HG02763 (cell line): ENCODE measurements at regions not wholly inside any gene's neighbourhood (a gene's known extent, or its start where the extent isn't known, plus 50 kb on each side); places are given as distances from the start of the nearest gene placed in this dataset.
"Not testable (repeated sequence)": the region's sequence is repeated elsewhere in the genome, so short reads cannot be mapped to it uniquely, and the experiment has no call there.

ENCODE experiments used
- ATAC-seq: cut with Tn5 transposase; IDR thresholded peaks from one replicate; pipeline ENCODE4 v1.9.1; 2021; ENCODE audit warnings: mild to moderate bottlenecking, moderate library complexity; ENCODE audit not compliant: unreplicated experiment

DNA sequence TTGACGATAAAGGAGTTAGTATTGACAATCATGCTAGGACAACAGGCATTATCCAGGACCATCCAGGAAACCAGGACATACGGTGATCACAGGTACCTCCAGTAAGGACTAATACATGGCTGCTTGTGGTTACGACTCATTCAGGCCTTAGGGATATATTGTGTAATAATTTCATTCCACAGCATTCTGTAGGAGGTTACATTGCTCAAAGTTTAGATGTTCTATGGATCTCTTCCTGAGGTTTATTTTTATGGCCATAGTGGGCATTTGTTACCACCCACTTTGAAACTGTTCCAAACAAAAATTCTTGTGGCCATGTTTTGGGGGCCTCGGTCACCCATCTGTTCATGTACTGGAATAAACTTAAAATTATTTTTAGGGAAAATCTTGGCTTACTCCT, 431.6 kb downstream of the METTL4 start:
- ATAC-seq: no peak

DNA sequence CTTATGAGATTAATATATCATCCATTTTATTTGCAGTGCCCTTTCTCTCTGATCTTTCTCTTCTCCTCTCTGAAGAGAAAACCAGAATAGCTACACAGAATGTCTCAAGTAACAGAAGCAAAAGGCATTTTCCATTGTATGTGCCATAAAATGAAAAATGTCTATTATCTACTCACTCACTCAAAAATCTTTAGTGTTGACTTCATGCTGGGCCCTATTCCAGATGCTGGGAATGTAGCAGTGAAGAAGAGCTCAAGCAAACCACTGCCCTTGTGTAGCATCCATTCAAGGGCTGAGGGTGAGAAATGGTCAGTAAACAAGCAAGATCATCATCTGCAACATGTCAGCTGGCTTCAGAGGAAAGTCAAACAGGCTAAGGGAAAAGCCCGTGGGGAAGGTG, 427.7 kb downstream of the METTL4 start:
- ATAC-seq: no peak

DNA sequence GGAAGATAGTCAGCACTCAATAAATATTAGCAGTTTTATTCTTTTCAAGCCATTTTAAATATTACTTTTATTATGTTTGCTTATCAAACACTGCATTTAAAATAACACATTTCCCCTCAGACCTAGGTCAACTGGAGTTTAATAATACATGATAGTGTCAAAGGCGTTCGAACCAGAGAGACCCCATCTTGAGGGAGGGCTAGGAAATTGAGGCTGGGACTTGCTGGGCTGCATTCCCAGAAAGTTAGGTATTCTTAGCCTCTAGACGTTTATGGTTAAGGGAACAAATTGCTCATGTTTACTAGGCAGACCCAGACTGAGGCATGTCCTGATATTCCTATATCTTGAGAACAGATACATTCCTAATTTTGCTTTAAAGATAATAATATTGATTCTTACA, 426.5 kb downstream of the METTL4 start:
- ATAC-seq: no peak

DNA sequence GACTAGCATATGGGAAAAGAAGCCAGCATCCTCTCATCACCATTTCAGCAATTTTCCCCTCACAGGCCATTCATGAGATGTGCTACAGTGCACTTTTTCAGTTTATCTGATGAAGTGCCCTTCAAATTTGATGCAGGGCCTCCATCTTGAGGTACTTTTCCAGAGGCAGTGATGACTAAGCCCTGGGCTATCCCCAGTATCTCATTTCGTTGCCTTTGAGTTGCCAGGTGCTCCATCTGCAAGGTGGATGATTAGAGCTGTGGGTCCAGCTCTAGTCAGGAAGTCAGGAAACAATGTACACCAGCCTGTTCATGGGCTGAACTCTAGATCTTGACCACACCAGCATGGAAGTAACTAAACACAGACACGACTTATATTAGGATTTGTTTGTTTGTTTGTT, 425.2 kb downstream of the METTL4 start:
- ATAC-seq: no peak

DNA sequence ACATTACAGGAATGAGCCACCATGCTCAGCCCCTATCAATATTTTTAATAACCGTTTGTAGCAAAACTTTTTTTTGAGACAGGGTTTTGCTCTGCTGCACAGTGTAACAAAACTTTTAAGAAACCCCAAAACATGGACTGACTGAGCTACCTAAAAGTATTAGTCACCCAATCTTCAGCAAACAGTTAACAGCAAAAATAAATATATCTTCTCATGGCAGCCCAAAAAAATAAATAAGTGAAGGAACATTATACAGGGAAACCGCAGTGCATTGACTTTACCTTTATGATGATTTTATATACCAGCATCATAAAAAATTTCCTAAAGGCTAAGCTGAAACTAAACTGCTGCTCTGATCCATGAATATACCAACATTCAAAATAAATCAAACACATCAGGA, 424.6 kb downstream of the METTL4 start:
- no peak for ATAC-seq

DNA sequence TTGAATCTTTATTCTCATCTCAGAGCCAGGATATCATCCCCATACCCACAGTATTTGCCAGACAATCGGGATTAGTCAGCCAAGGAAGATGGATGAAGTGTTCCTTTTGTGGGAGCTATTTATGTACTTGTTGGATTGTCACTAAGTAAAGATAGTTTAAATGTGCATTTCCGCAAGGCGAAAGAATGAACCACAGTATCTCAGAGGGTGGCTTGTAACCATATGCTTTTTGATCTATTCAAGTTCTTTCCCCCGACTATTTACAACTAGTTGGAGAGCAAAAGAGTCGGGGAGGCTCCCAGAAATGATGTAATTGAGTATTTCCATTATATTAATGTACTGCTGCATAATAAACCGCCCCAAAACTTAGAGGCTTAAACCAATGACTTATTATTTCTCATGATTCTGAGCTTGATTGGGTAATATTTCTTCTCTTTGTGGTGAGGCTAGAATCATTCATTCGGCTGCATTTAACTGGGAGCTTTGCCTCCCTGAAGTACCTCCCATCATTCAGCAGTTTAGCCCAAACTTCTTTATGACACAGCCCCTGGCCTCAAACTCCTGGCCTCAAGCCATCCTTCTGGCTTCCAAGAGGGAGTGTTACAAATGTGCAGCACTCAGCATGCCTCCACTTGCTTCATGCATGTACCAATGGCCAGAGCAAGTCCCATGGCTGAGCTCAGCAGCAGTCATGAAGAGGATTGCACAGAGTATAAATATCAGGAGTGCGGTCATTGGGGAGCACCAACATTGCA, 423.7 kb downstream of the METTL4 start:
- ATAC-seq: no peak

DNA sequence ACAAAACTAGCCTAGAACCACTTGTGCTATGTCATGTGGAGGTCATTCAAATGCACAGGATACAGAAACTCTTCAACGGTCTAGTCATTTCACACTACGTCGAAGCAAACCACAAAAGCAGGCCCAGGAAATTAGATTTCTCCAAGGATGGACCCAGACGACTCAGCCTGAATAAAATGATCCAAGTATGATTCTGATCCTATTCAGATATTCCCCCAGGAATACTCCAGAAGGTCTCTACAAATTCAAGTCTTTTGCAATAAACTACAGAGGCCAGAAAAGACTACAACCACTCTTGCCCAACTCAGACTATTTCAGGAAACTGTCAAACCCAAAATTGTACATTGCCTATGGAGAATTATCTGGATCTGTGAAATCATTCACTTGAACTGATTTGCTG, 422.5 kb downstream of the METTL4 start:
- no peak for ATAC-seq

DNA sequence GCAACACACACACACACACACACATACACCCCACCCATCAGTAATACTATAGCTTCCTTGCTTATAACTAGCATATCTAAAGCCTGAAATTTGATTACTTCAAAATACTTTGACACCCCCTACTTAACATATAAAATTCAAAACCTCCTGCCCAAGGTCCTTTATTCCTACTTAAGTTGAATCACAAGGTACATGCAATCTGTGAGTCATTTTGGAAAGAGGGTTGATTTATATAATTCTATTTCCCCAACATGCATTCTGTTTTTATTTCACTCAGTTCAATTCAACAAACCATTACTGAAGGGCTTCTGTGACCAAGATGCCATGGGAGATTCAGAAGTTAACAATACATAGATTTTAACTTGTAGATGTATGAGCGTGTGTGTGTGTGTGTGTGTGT, 420.7 kb downstream of the METTL4 start:
- ATAC-seq: no peak

DNA sequence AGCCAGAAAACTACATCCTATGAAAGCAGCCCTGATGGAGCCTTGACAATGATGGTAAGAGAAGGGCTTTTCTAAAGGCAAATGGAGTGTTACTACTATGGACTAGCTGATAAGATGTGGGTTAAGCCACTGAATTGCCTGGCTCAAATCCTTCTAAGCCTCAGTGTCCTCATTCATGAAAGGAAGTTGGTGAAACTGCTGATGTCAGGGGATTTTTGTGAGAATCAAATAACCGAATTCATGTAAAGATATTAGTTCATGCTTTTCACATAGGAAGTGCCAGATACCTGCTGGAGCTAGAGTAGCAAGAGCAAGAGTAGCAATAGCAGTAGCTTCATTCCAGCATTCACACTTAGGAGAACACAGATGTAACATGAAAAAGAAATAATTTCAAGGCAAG, 417.0 kb downstream of the METTL4 start:
- no peak for ATAC-seq

DNA sequence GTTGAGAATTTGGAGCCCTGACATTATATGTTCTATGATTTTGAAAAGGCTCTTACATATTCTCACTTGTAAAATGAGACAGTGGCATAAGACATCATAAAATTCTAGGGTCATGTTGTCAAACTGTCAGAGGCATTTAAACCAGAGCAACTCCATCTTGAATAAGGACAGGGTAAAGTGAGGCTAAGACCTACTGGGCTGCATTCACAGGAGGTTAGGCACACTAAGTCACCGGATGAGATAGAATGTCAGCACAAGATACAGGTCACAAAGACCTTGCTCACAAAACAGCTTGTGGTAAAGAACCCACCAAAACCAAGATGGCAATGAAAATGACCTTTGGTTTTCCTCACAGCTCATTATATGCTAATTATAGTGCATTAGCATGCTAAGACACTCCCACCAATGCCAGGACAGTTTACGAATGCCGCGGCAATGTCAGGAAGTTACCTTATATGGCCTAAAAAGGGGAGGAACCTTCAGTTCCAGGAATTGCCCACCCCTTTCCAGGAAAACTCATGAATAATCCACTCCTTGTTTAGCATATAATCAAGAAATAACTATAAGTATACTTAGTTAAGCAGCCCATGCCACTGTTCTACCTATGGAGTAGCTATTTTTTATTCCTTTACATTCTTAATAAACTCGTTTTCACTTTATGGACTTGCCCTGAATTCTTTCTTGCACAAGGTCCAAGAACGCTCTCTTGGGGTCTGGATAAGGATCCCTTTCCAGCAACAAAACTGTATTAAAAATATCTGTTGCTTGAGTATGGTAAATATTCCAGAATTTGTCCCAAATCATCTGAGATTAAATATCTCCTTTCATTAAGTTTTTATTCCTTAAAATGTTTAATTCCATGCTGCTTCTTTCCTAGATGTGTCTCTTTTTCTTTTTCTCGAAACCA, 406.4 kb downstream of the METTL4 start:
- no peak for ATAC-seq

DNA sequence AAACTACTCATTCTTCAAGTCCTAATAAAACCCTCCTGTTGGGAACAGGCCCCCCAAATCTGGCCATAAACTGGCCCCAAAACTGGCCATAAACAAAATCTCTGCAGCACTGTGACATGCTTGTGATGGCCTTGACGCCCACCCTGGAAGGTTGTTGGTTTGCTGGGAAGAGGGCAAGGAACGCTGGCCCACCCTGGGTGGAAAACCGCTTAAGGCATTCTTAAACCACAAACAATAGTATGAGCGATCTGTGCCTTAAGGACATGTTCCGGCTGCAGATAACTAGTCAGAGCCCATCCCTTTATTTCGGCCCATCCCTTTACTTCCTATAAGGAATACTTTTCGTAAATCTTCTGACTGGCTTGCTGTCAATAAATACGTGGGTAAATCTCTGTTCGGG, 404.4 kb downstream of the METTL4 start:
- ATAC-seq: not testable (repeated sequence)

DNA sequence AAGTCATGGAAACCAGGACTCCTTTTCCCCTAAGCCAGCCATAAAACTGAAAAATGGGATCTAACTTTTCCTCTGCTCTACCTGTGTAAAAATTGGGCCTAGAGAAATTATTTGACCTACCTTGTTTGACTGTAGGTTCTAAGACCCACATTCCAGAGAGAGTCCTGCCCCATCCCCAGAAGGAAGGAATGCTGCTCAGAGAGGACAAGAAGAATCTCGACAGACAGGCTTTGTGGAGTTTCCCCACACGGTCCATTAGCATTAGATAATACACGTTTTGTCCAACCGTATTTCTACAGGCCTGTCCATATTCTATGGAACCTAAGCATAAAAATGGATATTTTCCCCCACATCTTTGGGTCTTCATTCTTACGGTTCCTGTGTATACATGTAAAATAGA, 403.3 kb downstream of the METTL4 start:
- no peak for ATAC-seq

DNA sequence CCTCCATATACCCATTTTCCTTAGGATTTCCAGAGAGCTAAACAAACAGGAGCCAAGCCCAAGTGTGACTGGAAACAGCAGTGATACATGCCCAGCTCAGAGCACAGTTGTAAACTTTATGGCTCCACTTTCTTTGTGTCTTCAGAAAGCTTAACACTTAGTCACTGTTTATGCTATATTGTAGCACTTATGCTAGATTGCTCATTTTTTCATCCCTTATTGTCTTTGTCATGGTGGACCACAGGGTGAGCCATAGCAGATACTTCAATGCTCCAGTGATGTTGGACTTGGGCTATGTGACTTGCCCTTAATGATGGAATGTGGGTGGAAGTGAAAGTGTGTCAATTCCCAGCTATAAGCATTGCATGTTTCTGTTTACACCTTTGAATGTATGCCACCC, 401.6 kb downstream of the METTL4 start:
- no peak for ATAC-seq

DNA sequence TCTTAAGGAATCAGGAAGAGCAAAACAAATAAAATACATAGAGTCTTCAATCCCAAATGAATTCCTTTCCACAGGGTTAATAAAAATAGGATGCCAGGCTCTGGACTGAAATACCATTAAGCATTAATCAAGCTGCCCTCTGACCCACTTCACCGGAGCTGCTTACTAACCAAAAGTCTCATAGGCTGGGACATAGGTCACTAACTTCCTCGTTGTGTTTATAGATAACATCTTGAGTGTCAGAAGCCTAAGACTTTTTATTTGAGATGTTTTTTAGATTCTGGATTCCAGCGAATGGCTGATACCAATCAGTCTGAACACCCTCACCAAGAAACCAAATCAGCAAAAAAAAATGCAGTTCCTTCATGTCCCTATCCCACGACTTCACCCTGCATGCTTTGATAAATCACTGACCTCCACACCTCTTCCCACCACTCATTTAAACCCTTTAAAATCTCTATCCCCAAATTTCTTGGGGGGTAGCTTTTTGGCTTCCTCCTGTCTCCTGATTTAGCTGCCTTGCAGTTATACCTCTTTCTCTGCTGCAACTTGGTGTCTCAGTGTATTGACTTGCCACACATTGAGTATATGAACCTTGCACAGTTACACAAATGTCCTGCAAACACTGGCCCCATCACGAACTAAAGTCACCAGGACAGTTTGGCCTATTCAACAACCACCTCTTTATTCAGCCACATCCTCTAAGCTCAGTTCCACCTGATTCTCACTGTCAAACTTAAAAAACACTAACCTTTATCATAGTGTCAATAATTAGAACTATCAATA, 399.3 kb downstream of the METTL4 start:
- ATAC-seq: no peak

DNA sequence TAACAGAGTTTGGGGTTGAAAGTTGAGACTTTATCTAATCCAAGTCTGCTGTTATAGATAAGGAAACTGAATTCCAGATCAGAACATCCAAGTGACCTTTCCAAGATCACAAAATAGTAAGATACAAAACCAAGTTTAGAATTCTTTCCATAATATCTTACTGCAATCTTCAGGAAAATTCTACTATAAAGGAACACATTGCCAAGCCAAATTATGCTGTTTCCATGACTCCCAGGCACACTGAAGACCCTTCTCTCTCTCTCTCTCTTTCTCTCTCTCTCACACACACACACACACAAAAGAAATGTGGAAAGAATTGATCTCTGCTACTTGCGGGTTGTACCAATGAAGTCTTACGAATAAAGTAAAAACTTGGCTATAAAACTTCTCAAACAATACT, 398.4 kb downstream of the METTL4 start:
- ATAC-seq: no peak

DNA sequence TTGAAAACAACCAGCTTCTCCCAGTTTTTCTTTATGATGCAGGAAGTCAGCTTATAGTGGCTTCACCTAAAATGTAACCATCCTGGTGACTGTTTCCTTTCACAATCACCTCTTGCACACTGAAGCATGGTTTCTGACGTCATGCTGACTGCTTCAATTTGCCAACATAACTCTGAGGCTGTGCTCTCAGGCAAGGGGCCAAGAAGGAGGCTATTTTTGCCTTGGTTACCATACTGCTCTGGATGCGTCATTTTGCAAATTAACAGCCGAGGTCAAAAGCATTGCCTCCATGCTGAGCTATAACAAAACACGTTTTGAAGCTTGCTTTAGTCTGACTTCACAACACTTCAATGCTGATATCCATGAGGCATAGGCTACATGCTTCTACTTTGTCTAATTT, 397.8 kb downstream of the METTL4 start:
- no peak for ATAC-seq

DNA sequence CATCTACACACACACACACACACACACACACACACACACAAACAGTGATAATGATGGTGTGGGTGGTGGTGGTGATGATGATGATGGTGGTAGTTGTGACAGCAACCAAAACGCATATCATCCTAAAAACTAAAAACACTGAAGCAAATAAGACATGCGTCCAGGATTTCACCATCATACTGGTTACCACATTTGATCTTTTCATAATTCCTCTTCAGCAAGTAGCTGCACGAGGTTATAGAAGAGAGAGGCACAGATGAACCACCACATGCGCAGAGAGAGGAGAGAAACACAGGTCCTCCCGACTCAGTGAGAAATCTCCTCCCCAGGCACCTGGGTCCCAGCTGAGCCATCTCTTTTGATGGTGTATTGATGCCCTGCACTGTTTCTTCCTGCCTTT, 393.3 kb downstream of the METTL4 start:
- no peak for ATAC-seq

DNA sequence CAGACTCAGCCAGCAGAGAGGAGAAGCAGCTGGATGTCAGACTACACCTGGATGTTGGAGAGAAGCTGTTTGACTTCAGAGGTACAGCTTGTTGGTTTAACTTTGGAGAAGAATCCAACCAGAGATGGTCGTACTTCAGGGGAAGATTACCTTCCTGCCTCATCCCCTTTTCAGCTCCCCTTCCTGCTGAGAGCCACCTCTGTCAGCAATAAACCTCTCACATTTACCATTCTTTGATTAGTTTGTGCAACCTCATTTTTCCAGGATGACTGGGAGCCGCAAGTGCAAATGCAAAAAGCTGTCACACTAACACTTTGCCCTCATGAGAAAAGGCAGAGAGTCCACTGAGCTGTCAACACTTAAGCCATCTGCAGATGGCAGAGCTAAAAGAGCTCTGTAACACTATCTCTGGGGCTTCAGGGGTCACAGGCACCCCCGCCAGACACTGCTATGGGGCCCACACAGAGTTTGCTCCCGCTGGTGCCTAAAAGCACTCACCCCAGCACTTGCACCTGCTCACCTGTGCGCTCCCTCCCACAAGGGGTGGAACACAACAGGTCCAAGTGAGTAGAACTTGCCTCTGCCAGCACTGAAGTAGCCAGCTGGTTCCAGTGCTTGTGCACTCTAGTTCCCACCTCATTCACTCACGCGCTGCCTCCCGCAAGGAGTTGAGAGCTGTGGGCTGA, 391.7 kb downstream of the METTL4 start:
- ATAC-seq: no peak

DNA sequence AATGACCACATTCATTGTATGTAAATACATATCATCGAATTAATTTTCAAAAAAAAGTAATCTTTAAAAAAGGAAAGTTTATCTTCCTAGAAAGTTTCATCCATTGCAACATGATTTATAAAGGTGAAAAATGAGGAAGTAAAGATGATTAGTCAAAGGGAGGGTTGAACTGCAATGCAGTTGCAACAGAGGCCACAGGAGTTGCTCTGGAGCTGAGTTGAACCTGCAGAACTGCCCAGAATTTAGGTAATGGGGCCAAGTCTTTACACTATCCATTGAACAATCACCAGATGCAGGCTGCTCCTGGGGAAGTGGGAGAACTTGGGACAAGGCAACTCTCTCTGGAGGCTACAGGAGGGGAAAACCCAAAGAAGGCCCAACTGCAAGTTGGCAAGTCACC, 390.7 kb downstream of the METTL4 start:
- no peak for ATAC-seq

DNA sequence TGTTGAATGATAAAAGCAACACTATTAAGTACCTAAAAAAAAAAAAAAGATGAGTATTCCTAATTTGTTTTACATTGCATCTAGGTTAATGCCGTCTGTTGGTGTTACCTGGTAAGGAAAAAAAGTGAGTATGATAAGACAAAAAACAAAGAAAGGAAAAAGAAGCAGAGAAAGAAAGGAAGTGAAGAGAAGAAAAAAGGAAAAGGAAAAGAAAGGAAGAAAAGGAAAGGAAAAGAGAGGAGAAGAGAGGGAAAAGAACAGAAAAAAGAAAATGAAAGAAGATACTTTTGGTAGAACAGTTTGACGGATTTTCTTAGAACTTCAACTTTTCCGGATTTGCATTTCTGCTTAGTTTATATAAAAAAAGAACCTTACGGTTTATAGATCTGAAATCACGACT, 387.9 kb downstream of the METTL4 start:
- no peak for ATAC-seq

DNA sequence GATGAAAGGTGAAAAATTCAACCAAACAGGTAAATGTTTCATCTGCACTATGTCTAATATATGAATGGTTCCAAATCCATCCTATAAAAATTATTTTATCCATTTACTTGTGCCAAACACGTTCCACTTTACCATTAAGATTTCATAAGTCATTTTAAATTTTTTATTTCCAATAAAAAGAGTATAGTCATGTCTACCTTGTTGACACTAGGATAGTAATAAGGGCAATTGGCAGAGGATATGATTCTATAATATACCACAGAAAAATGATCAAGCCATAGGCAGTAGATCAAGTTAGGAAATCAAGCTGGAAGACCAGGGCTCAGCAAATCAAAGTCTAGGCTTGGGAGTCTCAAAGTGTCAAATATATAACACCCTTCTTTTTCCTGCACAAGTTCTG, 384.3 kb downstream of the METTL4 start:
- no peak for ATAC-seq
